Mesenchymal stem cell (in vitro differentiated cells and primary cell): ENCODE measurements at regions not wholly inside any gene's neighbourhood (a gene's known extent, or its start where the extent isn't known, plus 50 kb on each side); places are given as distances from the start of the nearest gene placed in this dataset.

ENCODE experiments used
- DNase-seq: peaks from one replicate; pipeline ENCODE4 v3.0.0-alpha.2; 2013
- H2AFZ ChIP-seq: one replicate; pipeline ENCODE4 v1.6.1; 2013; ENCODE audit warnings: low read depth, mild to moderate bottlenecking, control low read depth, inconsistent platforms, low read length, moderate library complexity
- H2AK5ac ChIP-seq: 2 replicates; pipeline ENCODE4 v1.6.1; 2013; ENCODE audit warnings: low read length, moderate library complexity, mild to moderate bottlenecking, inconsistent platforms; ENCODE audit not compliant: severe bottlenecking
- H2BK120ac ChIP-seq: one replicate; pipeline ENCODE4 v1.6.1; 2013; ENCODE audit warnings: low read depth, mild to moderate bottlenecking, inconsistent platforms, low read length, moderate library complexity
- H2BK12ac ChIP-seq, 2 experiments: one replicate each; pipeline ENCODE4 v1.6.1; 2013; ENCODE audit warnings: inconsistent platforms in 2 of 2, low read length in 2 of 2, mild to moderate bottlenecking in 2 of 2, moderate library complexity in 2 of 2, control low read depth in 1 of 2
- H2BK15ac ChIP-seq: one replicate; pipeline ENCODE4 v1.6.1; 2013; ENCODE audit warnings: mild to moderate bottlenecking, low read depth, inconsistent platforms; ENCODE audit not compliant: poor library complexity, severe bottlenecking
- H2BK5ac ChIP-seq: 2 replicates; pipeline ENCODE4 v1.6.1; 2013; ENCODE audit warnings: low read depth, mild to moderate bottlenecking, low read length, control low read depth, inconsistent platforms; ENCODE audit not compliant: poor library complexity, severe bottlenecking
- H3K14ac ChIP-seq, 2 experiments: one replicate each; pipeline ENCODE4 v1.6.1; 2013; ENCODE audit warnings: inconsistent platforms in 2 of 2, low read length in 2 of 2, control low read depth in 1 of 2, mild to moderate bottlenecking in 1 of 2, moderate library complexity in 1 of 2
- H3K18ac ChIP-seq, 2 experiments: one replicate each; pipeline ENCODE4 v1.6.1; 2013; ENCODE audit warnings: inconsistent platforms in 2 of 2, low read length in 2 of 2, control low read depth in 1 of 2, low read depth in 1 of 2, mild to moderate bottlenecking in 1 of 2
- H3K23ac ChIP-seq, 2 experiments: one replicate each; pipeline ENCODE4 v1.6.1; 2013; ENCODE audit warnings: inconsistent platforms in 2 of 2, low read length in 2 of 2, mild to moderate bottlenecking in 2 of 2, moderate library complexity in 2 of 2, control low read depth in 1 of 2
- H3K27ac ChIP-seq: 2 replicates; pipeline ENCODE4 v1.5.1; 2013; ENCODE audit warnings: mild to moderate bottlenecking, moderate library complexity, low read length, control low read depth, inconsistent platforms; ENCODE audit not compliant: poor library complexity, severe bottlenecking
- H3K27me3 ChIP-seq, 2 experiments: 2 replicates each; pipeline versions ENCODE4 v1.6.1 to v1.7.0; 2013; ENCODE audit warnings: low read length in 2 of 2, mild to moderate bottlenecking in 2 of 2, moderate library complexity in 2 of 2, control low read depth in 1 of 2, inconsistent platforms in 1 of 2; ENCODE audit not compliant: control insufficient read depth in 1 of 2, insufficient read depth in 1 of 2
- H3K36me3 ChIP-seq, 2 experiments: 2 replicates each; pipeline versions ENCODE4 v1.6.1 to v1.7.0; 2013; ENCODE audit warnings: low read length in 2 of 2, control low read depth in 1 of 2, inconsistent platforms in 1 of 2, low read depth in 1 of 2, mild to moderate bottlenecking in 1 of 2; ENCODE audit not compliant: insufficient read depth in 2 of 2, control insufficient read depth in 1 of 2
- H3K4ac ChIP-seq, 2 experiments: one replicate each; pipeline ENCODE4 v1.6.1; 2013; ENCODE audit warnings: inconsistent platforms in 2 of 2, low read length in 2 of 2, mild to moderate bottlenecking in 2 of 2, moderate library complexity in 2 of 2, control low read depth in 1 of 2, low read depth in 1 of 2
- H3K4me1 ChIP-seq: 2 replicates; pipeline ENCODE4 v1.6.1; 2013; ENCODE audit warnings: low read depth, low read length, control low read depth; ENCODE audit not compliant: control insufficient read depth, insufficient read depth
- H3K4me2 ChIP-seq: 2 replicates; pipeline ENCODE4 v1.6.1; 2013; ENCODE audit warnings: low read length, mild to moderate bottlenecking, inconsistent platforms; ENCODE audit not compliant: poor library complexity, severe bottlenecking
- H3K4me3 ChIP-seq, 2 experiments: 2 replicates each; pipeline versions ENCODE4 v1.5.1 to v1.7.0; 2013; ENCODE audit warnings: low read length in 2 of 2, mild to moderate bottlenecking in 2 of 2, control low read depth in 1 of 2, low read depth in 1 of 2; ENCODE audit not compliant: insufficient read depth in 1 of 2
- H3K79me1 ChIP-seq: replicated peaks from 2 replicates; pipeline ENCODE4 v1.6.1; 2013; ENCODE audit warnings: mild to moderate bottlenecking, control low read depth, low read length, inconsistent platforms; ENCODE audit not compliant: poor library complexity, severe bottlenecking
- H3K9ac ChIP-seq: 2 replicates; pipeline ENCODE4 v1.7.0; 2013; ENCODE audit warnings: mild to moderate bottlenecking, low read length, moderate library complexity
- H3K9me3 ChIP-seq: 2 replicates; pipeline ENCODE4 v1.7.0; 2013; ENCODE audit warnings: mild to moderate bottlenecking, low read length; ENCODE audit not compliant: control insufficient read depth
- H4K8ac ChIP-seq: one replicate; pipeline ENCODE4 v1.6.1; 2013; ENCODE audit warnings: inconsistent platforms, mild to moderate bottlenecking, low read length, moderate library complexity
- H4K91ac ChIP-seq: one replicate; pipeline ENCODE4 v1.6.1; 2013; ENCODE audit warnings: mild to moderate bottlenecking, low read length, inconsistent platforms
- WGBS: methylation state at CpG from one replicate; pipeline ENCODE4 v1.1.7; 2013; ENCODE audit warnings: mixed read lengths; 5-methylcytosine and 5-hydroxymethylcytosine counted together

DNA sequence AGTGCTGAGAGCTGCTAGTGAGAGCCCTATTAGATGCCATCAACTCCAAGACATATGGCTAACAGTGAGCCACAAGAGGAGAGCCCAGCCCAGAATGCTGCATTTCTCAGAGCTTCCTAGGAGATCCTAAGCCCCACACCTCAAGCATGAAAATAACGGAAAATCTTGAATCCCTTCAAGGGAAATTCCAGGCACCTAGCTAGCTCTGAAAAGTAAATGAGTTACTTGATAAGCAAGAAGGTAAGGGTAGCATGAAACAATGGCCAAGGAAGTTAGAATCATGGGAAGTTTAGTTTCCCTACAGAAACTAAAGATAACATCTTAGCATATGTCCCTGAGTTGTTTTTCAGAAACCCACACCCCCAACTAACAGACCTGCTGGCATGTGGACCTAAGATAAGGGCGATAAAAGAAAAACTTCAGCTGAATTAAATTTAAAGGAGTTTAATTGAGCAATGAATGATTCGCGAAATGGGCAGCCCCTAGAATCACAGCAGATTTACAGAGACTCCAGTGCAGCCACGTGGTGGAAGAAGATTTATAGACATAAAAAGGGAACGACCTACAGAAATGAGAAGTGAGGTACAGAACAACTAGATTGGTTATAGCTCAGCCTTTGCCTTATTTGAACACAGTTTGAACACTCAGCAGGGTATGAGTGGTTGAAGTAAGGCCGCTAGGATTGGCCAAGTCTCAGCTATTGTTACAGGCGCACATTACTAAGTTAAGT is 301.3 kb upstream of the DACH1 start:
- H2BK15ac ChIP-seq: no peak overlapping the region
- no peak overlapping the region for H3K27ac ChIP-seq
- no peak overlapping the region for H2AFZ ChIP-seq
- no peak overlapping the region for H3K23ac ChIP-seq
- H3K27me3 ChIP-seq: no peaks in the 10 kb centered on the region
- H3K4me1 ChIP-seq: peaks cover 2% of the 10 kb centered on the region
- H2BK120ac ChIP-seq: no peak overlapping the region
- H2BK5ac ChIP-seq: no peak overlapping the region
- no peak overlapping the region for H4K91ac ChIP-seq
- no peaks in the 10 kb centered on the region for H3K9me3 ChIP-seq
- H3K79me1 ChIP-seq: no peaks in the 10 kb centered on the region
- no peak overlapping the region for H2BK12ac ChIP-seq
- no peak overlapping the region for H3K4ac ChIP-seq
- no peak overlapping the region for H4K8ac ChIP-seq
- no peak overlapping the region for H3K14ac ChIP-seq
- H3K36me3 ChIP-seq: no peaks in the 10 kb centered on the region
- 89% methylated on average over 8 of the region's 8 CpGs for WGBS
- H3K18ac ChIP-seq: no peak overlapping the region
- no peak for DNase-seq
- no peak overlapping the region for H3K9ac ChIP-seq
- no peak overlapping the region for H2AK5ac ChIP-seq
- no peak overlapping the region for H3K4me3 ChIP-seq
- no peak overlapping the region for H3K4me2 ChIP-seq

DNA sequence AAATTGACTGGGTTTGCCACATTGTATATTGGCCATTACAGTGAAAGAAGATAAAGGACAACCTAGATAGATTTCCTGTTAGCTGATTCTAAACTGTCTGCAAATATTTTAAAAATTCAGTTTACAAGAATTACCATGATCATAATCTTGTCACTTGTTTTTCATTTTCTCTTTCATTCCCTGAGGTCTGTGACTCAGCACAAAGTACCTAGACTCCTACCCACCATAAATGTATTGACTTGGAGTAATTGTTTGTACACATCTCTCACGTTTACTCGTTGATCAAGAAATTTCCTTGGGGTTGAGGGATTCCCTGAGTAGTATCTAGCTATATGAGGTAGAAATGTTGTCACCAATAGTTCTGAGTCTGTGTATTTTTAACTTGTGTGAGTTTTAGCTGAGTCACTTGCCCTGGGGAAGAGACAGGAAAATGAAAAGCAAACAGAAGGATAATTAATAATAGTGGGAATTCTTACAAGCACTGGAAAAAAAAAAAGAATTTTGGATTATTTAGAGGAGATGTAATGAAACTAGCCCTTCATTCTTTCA is 299.2 kb upstream of the DACH1 start:
- H3K27ac ChIP-seq: no peak overlapping the region
- no peak overlapping the region for H3K18ac ChIP-seq
- no peak overlapping the region for H2BK5ac ChIP-seq
- DNase-seq: peak; percentile 31
- H3K79me1 ChIP-seq: no peaks in the 10 kb centered on the region
- H3K23ac ChIP-seq: no peak overlapping the region
- H2AK5ac ChIP-seq: no peak overlapping the region
- no peak overlapping the region for H3K9ac ChIP-seq
- H3K27me3 ChIP-seq: no peaks in the 10 kb centered on the region
- H3K4me1 ChIP-seq: peaks cover 2% of the 10 kb centered on the region
- no peak overlapping the region for H3K4me2 ChIP-seq
- no peak overlapping the region for H2BK120ac ChIP-seq
- H4K8ac ChIP-seq: no peak overlapping the region
- no peak overlapping the region for H2BK12ac ChIP-seq
- H3K9me3 ChIP-seq: no peaks in the 10 kb centered on the region
- no peak overlapping the region for H2BK15ac ChIP-seq
- no peaks in the 10 kb centered on the region for H3K36me3 ChIP-seq
- no peak overlapping the region for H3K14ac ChIP-seq
- H3K4ac ChIP-seq: no peak overlapping the region
- H2AFZ ChIP-seq: no peak overlapping the region
- H4K91ac ChIP-seq: no peak overlapping the region
- no peak overlapping the region for H3K4me3 ChIP-seq
- 57% methylated on average over 2 of the region's 2 CpGs for WGBS

DNA sequence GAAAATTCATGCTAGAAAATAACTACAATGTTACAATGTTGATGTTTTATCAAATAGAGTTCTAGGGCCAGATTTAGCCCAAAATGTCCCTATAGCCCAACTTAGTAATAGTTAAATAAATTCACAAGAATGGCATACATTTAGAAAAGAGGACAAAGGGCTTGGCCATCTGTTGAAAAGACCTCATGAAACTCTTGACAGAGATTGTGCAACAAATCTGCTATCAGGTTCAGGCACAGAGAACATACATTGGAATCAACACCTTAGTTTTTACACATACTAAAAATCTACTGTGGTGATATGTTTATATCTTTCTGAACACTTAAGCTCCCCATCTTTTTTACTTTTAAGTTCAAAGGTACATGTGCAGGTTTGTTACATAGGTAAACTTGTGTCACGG is 298.3 kb upstream of the DACH1 start:
- H3K14ac ChIP-seq: no peak overlapping the region
- no peak overlapping the region for H3K4me2 ChIP-seq
- H3K27me3 ChIP-seq: no peaks in the 10 kb centered on the region
- no peak overlapping the region for H3K4ac ChIP-seq
- H2BK5ac ChIP-seq: no peak overlapping the region
- H2BK12ac ChIP-seq: no peak overlapping the region
- no peak overlapping the region for H4K8ac ChIP-seq
- no peak overlapping the region for H3K9ac ChIP-seq
- no peak overlapping the region for H2AFZ ChIP-seq
- no peak for DNase-seq
- no peak overlapping the region for H3K18ac ChIP-seq
- H3K4me3 ChIP-seq: no peak overlapping the region
- H4K91ac ChIP-seq: no peak overlapping the region
- H3K27ac ChIP-seq: no peak overlapping the region
- H3K23ac ChIP-seq: no peak overlapping the region
- H3K4me1 ChIP-seq: peaks cover 2% of the 10 kb centered on the region
- no peaks in the 10 kb centered on the region for H3K36me3 ChIP-seq
- H3K79me1 ChIP-seq: no peaks in the 10 kb centered on the region
- H3K9me3 ChIP-seq: no peaks in the 10 kb centered on the region
- no peak overlapping the region for H2BK120ac ChIP-seq
- no peak overlapping the region for H2AK5ac ChIP-seq
- no peak overlapping the region for H2BK15ac ChIP-seq
- no CpG with 5 or more reads among the region's 1 CpG for WGBS

DNA sequence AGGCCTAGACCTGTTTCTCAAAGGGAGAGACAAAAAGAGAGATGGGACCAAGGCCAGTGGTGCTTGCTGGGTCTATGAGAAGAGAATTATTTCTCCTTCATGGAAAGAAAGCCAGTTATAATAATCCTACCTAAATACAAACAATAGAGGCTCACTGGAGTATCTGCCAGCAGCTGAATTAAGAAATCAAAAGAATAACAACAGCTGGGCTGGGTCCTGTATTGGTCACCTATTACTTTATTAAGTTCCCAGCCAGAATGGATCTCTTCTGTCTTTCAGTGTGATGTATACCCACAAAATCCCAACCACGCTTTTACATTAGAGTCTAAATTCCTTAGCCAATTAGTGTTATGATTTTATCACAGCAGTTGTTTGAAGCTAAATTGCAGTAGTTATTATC is 297.8 kb upstream of the DACH1 start:
- no peaks in the 10 kb centered on the region for H3K9me3 ChIP-seq
- no peak overlapping the region for H2AFZ ChIP-seq
- no peak overlapping the region for H3K4me2 ChIP-seq
- H4K91ac ChIP-seq: no peak overlapping the region
- no peak overlapping the region for H3K27ac ChIP-seq
- DNase-seq: no peak
- H2AK5ac ChIP-seq: no peak overlapping the region
- H2BK5ac ChIP-seq: no peak overlapping the region
- H3K4ac ChIP-seq: no peak overlapping the region
- no peaks in the 10 kb centered on the region for H3K79me1 ChIP-seq
- H3K18ac ChIP-seq: no peak overlapping the region
- no peak overlapping the region for H2BK12ac ChIP-seq
- no peak overlapping the region for H4K8ac ChIP-seq
- H3K27me3 ChIP-seq: no peaks in the 10 kb centered on the region
- WGBS: no CpG with 5 or more reads among the region's 1 CpG
- no peak overlapping the region for H2BK120ac ChIP-seq
- H3K36me3 ChIP-seq: no peaks in the 10 kb centered on the region
- no peak overlapping the region for H3K23ac ChIP-seq
- H3K9ac ChIP-seq: no peak overlapping the region
- no peak overlapping the region for H3K4me3 ChIP-seq
- no peak overlapping the region for H3K14ac ChIP-seq
- H2BK15ac ChIP-seq: no peak overlapping the region
- peaks cover 2% of the 10 kb centered on the region for H3K4me1 ChIP-seq
